AG09319 (cell line): ENCODE measurements at regions not wholly inside any gene's neighbourhood (a gene's known extent, or its start where the extent isn't known, plus 50 kb on each side); places are given as distances from the start of the nearest gene placed in this dataset.

ENCODE experiments used
- DNase-seq: peaks from one replicate; pipeline ENCODE4 v3.0.0-alpha.2; 2010; ENCODE audit warnings: low read depth; ENCODE audit errors: extremely low read depth
- CTCF ChIP-seq: IDR thresholded peaks from 2 replicates; pipeline ENCODE4 v1.5.1; 2011; ENCODE audit warnings: low read depth, mild to moderate bottlenecking, inconsistent platforms, low read length, moderate library complexity

DNA sequence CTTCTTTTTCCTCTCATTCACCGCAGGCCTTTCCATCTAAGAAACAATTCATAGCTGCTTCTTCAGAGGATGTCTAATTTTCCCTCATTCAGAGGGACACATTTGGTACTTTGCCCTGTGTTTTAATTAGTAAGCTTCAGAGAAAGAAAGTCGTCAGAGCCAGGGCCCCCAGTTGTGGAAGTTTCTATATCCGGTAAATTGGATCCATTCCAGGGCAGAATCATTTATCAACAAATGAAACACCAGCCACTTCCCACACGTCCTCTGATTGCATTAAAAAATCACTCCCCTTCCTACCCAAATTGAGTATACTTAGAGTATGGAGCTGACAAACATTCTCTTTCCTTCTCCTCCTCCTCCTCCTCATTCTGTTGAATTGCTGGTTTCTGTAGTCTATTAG, 205.8 kb upstream of the HDAC9 start:
- TF ChIP-seq CTCF: no peak
- no peak for DNase-seq

- DNase-seq: no peak
These were observed 205.3 kb upstream of the HDAC9 start for GRCh38 chr7:18290223-18290622.

GRCh38 chr7:18290865-18291264, 204.7 kb upstream of the HDAC9 start:
- DNase-seq: no peak
- TF ChIP-seq CTCF: no peak

More at GRCh38 chr7:18290223-18290622, 205.3 kb upstream of the HDAC9 start:
- TF ChIP-seq CTCF: no peak

DNA sequence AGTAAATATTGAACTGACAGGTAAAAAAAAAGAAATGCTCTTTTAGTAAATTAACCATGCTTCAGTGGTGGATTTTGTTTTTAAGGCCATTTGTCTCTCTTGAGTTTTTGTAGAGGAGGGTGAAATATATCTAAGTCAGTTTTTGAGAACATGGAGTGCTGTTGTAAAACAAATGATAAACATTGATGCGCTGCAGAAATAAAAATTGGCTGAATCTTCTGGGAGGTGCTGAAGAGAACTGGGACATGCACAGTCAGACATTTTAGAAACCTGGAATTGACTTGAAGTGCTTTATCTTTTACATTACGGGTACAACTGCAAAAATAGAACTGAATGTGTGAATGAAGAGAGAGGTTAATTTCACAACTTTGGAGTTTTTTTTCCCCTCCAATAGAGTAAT, 203.0 kb upstream of the HDAC9 start:
- no peak for DNase-seq
- TF ChIP-seq CTCF: no peak

DNA sequence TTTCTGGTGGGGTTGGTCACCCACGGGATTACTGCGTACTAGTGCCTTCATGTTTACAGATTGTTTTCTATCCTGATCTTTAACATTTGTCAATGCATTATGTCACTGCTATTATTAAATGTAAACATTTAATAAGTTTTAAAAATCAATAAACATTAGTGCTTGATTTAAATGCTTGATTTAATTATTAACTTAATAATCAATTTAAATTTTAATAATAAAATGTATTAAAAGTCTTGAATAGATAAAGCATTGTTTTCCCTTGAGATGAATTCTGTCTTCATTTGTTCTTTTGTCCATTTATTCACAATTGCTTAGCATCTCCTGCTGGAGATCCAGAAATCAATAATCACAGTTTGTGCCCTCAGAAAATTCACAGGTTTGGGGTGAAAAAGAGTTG, 201.8 kb upstream of the HDAC9 start:
- no peak for DNase-seq
- no peak for TF ChIP-seq CTCF

DNA sequence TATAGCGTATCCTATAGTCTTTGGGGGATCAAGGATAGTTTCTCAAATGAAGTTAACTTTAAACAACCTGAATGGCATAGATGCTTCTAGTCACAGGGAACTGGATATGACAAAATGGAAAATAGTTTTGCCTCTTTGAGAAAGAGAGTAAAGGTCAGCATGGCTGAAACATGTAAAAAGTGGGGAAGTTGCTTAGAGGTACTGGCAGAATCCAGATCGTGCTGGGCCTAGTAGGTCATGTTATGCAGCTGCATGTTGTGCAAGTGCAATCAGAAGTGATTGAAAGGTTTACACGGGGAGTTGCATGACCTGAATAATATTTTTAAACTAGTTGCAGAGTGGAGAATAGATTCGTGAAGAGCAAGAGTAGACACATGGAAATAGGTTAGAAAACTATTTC, 201.1 kb upstream of the HDAC9 start:
- TF ChIP-seq CTCF: no peak
- no peak for DNase-seq

DNA sequence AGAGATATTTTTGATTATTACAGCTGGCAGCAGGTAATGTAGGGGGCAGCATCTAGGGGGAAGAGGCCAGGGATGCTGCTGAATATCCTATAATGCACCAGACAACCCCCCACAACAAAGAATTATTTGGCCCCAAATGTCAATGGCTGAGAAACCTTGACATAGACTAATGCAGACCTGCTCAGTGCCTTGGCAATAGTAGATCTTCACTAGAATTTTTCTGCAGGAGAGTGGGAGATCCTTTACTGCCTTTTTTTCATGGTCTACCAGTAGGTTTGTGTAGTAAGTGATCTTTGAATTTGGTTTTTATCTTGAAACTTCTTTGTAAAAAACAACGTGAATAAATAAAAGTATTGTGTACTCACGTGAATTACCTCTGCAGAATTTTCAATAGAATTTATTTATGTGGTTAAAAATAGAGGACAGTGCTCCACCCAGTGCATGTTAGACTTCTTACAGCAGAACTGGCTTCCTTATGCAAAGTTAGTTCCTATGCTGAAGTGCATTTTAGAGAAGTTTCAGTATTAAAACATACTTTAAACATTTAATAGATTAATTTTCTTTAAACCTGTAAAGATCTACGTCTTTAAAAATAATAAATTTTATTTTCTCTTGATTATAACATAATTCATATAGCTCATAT, 199.6 kb upstream of the HDAC9 start:
- DNase-seq: no peak
- no peak; the same call in 1 of the 2 replicates for TF ChIP-seq CTCF
